H9 (cell line): ENCODE measurements at regions not wholly inside any gene's neighbourhood (a gene's known extent, or its start where the extent isn't known, plus 50 kb on each side); places are given as distances from the start of the nearest gene placed in this dataset.

Experiments
- DNase-seq: peaks from one replicate; pipeline ENCODE4 v3.0.0-alpha.2; 2017
- H2AFZ ChIP-seq: one replicate; pipeline ENCODE4 v1.6.1; 2013; ENCODE audit warnings: mild to moderate bottlenecking, low read length, control low read depth, moderate library complexity
- H2AK5ac ChIP-seq: 2 replicates; pipeline ENCODE4 v1.6.1; 2013; ENCODE audit warnings: low read length, control low read depth, mixed read lengths; ENCODE audit not compliant: insufficient read length
- H2BK120ac ChIP-seq: one replicate; pipeline ENCODE4 v1.6.1; 2013; ENCODE audit warnings: low read depth, mild to moderate bottlenecking, low read length, control low read depth, inconsistent platforms; ENCODE audit not compliant: poor library complexity, severe bottlenecking
- H2BK12ac ChIP-seq: 2 replicates; pipeline ENCODE4 v1.6.1; 2013; ENCODE audit warnings: low read length, control low read depth, mixed read lengths, low read depth; ENCODE audit not compliant: insufficient read length
- H2BK15ac ChIP-seq: 2 replicates; pipeline ENCODE4 v1.6.1; 2013; ENCODE audit warnings: low read depth, low read length, control low read depth
- H2BK20ac ChIP-seq: one replicate; pipeline ENCODE4 v1.6.1; 2013; ENCODE audit warnings: low read depth, mild to moderate bottlenecking, low read length, control low read depth, inconsistent platforms; ENCODE audit not compliant: poor library complexity, severe bottlenecking
- H2BK5ac ChIP-seq: 2 replicates; pipeline ENCODE4 v1.6.1; 2013; ENCODE audit warnings: low read length, control low read depth, mixed read lengths; ENCODE audit not compliant: insufficient read length
- H3K14ac ChIP-seq: 2 replicates; pipeline ENCODE4 v1.6.1; 2013; ENCODE audit warnings: low read length, control low read depth; ENCODE audit not compliant: insufficient read depth
- H3K18ac ChIP-seq: 2 replicates; pipeline ENCODE4 v1.6.1; 2013; ENCODE audit warnings: low read depth, mild to moderate bottlenecking, mixed read lengths, low read length, control low read depth; ENCODE audit not compliant: insufficient read length
- H3K23ac ChIP-seq: 2 replicates; pipeline ENCODE4 v1.6.1; 2013; ENCODE audit warnings: low read length, control low read depth, mixed read lengths, low read depth; ENCODE audit not compliant: insufficient read length
- H3K23me2 ChIP-seq: 2 replicates; pipeline ENCODE4 v1.6.1; 2013; ENCODE audit warnings: low read depth, mild to moderate bottlenecking, mixed read lengths, low read length, control low read depth; ENCODE audit not compliant: insufficient read length, poor library complexity, severe bottlenecking
- H3K27ac ChIP-seq: 2 replicates; pipeline ENCODE4 v1.5.1; 2013; ENCODE audit warnings: low read length, control low read depth, mixed read lengths, low read depth; ENCODE audit not compliant: insufficient read length
- H3K27me3 ChIP-seq: 2 replicates; pipeline ENCODE4 v1.6.1; 2013; ENCODE audit warnings: low read length, control low read depth, inconsistent platforms; ENCODE audit not compliant: insufficient read depth
- H3K4ac ChIP-seq: 2 replicates; pipeline ENCODE4 v1.6.1; 2013; ENCODE audit warnings: low read depth, mild to moderate bottlenecking, control low read depth, inconsistent platforms, low read length, moderate library complexity
- H3K4me1 ChIP-seq: 2 replicates; pipeline ENCODE4 v1.6.1; 2013; ENCODE audit warnings: low read length, control low read depth, inconsistent platforms; ENCODE audit not compliant: insufficient read depth
- H3K4me2 ChIP-seq: 2 replicates; pipeline ENCODE4 v1.6.1; 2013; ENCODE audit warnings: low read length, control low read depth, mixed read lengths; ENCODE audit not compliant: insufficient read length, insufficient read depth
- H3K56ac ChIP-seq: 2 replicates; pipeline ENCODE4 v1.6.1; 2013; ENCODE audit warnings: low read depth, mild to moderate bottlenecking, mixed read lengths, low read length, control low read depth; ENCODE audit not compliant: insufficient read length
- H3K79me1 ChIP-seq: 2 replicates; pipeline ENCODE4 v1.6.1; 2013; ENCODE audit warnings: low read depth, mild to moderate bottlenecking, moderate library complexity, low read length, control low read depth, inconsistent platforms; ENCODE audit not compliant: insufficient read depth, poor library complexity, severe bottlenecking
- H3K79me2 ChIP-seq: 2 replicates; pipeline ENCODE4 v1.6.1; 2013; ENCODE audit warnings: low read length, control low read depth, inconsistent platforms; ENCODE audit not compliant: insufficient read depth
- H3K9ac ChIP-seq: 2 replicates; pipeline ENCODE4 v1.6.1; 2013; ENCODE audit warnings: low read length, control low read depth, mixed read lengths; ENCODE audit not compliant: insufficient read length; ENCODE audit errors: extremely low read depth
- H3K9me3 ChIP-seq: one replicate; pipeline ENCODE4 v1.6.1; 2013; ENCODE audit warnings: low read depth, low read length, inconsistent platforms; ENCODE audit not compliant: control insufficient read depth
- H3T11ph ChIP-seq: one replicate; pipeline ENCODE4 v1.6.1; 2013; ENCODE audit warnings: mild to moderate bottlenecking, low read length, control low read depth, inconsistent platforms
- H4K20me1 ChIP-seq: one replicate; pipeline ENCODE4 v1.6.1; 2013; ENCODE audit not compliant: control insufficient read depth, insufficient read length, insufficient read depth
- H4K5ac ChIP-seq: 2 replicates; pipeline ENCODE4 v1.6.1; 2013; ENCODE audit warnings: low read depth, mild to moderate bottlenecking, mixed read lengths, low read length, control low read depth; ENCODE audit not compliant: insufficient read length
- H4K8ac ChIP-seq: replicated peaks from 2 replicates; pipeline ENCODE4 v1.6.1; 2013; ENCODE audit warnings: low read length, control low read depth, mixed read lengths, low read depth; ENCODE audit not compliant: insufficient read length
- H4K91ac ChIP-seq: 2 replicates; pipeline ENCODE4 v1.6.1; 2013; ENCODE audit warnings: low read depth, mild to moderate bottlenecking, moderate library complexity, mixed read lengths, low read length, control low read depth; ENCODE audit not compliant: insufficient read length
- H3K27ac Mint-ChIP-seq, 3 experiments: 2 replicates in 2 of 3; 3 replicates in 1 of 3; pipeline ENCODE4 v1.8.0; 2020 to 2021; ENCODE audit warnings: mixed read lengths in 3 of 3, mild to moderate bottlenecking in 1 of 3, moderate library complexity in 1 of 3
- H3K27me3 Mint-ChIP-seq: 2 replicates; pipeline ENCODE4 v1.8.0; 2021; ENCODE audit warnings: low read depth, mild to moderate bottlenecking, moderate library complexity, mixed read lengths
- H3K36me3 Mint-ChIP-seq, 3 experiments: 2 replicates in 2 of 3; 3 replicates in 1 of 3; pipeline ENCODE4 v1.8.0; 2020 to 2021; ENCODE audit warnings: low read depth in 3 of 3, mixed read lengths in 3 of 3; ENCODE audit not compliant: insufficient read depth in 1 of 3
- H3K4me1 Mint-ChIP-seq, 2 experiments: 2 replicates each; pipeline ENCODE4 v1.8.0; 2020; ENCODE audit warnings: mixed read lengths in 2 of 2
- H3K4me3 Mint-ChIP-seq, 2 experiments: 2 replicates in 1 of 2; 3 replicates in 1 of 2; pipeline ENCODE4 v1.8.0; 2020 to 2021; ENCODE audit warnings: mild to moderate bottlenecking in 2 of 2, mixed read lengths in 2 of 2, moderate library complexity in 1 of 2
- H3K9me3 Mint-ChIP-seq, 2 experiments: 2 replicates in 1 of 2; 3 replicates in 1 of 2; pipeline ENCODE4 v1.8.0; 2020; ENCODE audit warnings: mild to moderate bottlenecking in 2 of 2, mixed read lengths in 2 of 2, moderate library complexity in 1 of 2
- WGBS: extraction: QIAGEN DNeasy Blood & Tissue Kit; methylation state at CpG from one replicate; pipeline ENCODE4 v1.1.7; 2013; ENCODE audit warnings: missing lambda C conversion rate, low lambda C conversion rate, mixed read lengths; ENCODE audit not compliant: insufficient read length; ENCODE audit errors: extremely low coverage; 5-methylcytosine and 5-hydroxymethylcytosine counted together
- TF ChIP-seq, protein P1 (sequence below): fragments of 200-600 bp; sonication (generic); conservative IDR thresholded peaks from 3 replicates; pipeline ENCODE4 v1.8.0; 2021; ENCODE audit warnings: antibody characterized with exemption, mild to moderate bottlenecking

DNA sequence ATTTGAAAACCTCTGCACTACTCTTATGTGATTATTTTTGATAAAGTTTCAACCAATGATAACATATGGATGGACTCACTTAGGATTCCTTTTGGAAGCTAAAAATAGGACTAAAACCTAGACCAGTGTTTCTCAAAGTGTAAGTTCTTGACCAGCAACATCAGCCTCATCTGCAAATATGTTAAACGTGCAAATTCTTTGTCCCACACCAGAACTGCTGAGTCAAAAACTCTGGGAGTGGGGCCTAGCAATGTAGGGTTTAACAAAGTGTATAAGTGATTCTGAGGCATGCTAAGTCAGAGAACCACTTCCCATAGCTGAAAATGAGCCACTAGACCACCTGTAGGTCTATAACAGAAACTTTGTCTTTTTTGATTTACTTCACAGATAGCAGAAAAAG is 1247.2 kb upstream of the PIK3C3 start:
- no peaks in the 10 kb centered on the region for H4K20me1 ChIP-seq
- H3K23me2 ChIP-seq, result no peaks in the 10 kb centered on the region
- no peak overlapping the region for H2BK5ac ChIP-seq
- H3K79me1 ChIP-seq, result no peaks in the 10 kb centered on the region
- H3K4ac ChIP-seq, result no peak overlapping the region
- Mint-ChIP-seq H3K4me3 (no peak overlapping the region), H3K27me3 (no peaks in the 10 kb centered on the region), H3K4me1 (peaks cover 6% of the 10 kb centered on the region in 2 experiments), H3K36me3 (no peaks in the 10 kb centered on the region), H3K27ac (no peak overlapping the region), H3K9me3 (no peaks in the 10 kb centered on the region)
- H3K56ac ChIP-seq, result no peak overlapping the region
- no peak overlapping the region for H3K23ac ChIP-seq
- H3K18ac ChIP-seq, result no peak overlapping the region
- no peak for DNase-seq
- H3K9me3 ChIP-seq, result no peaks in the 10 kb centered on the region
- H2BK120ac ChIP-seq, result no peak overlapping the region
- no peak overlapping the region for H4K91ac ChIP-seq
- H3K9ac ChIP-seq, result no peak overlapping the region
- no peaks in the 10 kb centered on the region; the same call in 1 of the 2 replicates for H3K4me1 ChIP-seq
- H3K4me2 ChIP-seq, result no peak overlapping the region
- no peak overlapping the region for H2BK15ac ChIP-seq
- no peaks in the 10 kb centered on the region for H3K79me2 ChIP-seq
- no peak overlapping the region for H2AFZ ChIP-seq
- no peak overlapping the region for H4K8ac ChIP-seq
- H2AK5ac ChIP-seq, result no peak overlapping the region
- TF ChIP-seq, protein P1, sequence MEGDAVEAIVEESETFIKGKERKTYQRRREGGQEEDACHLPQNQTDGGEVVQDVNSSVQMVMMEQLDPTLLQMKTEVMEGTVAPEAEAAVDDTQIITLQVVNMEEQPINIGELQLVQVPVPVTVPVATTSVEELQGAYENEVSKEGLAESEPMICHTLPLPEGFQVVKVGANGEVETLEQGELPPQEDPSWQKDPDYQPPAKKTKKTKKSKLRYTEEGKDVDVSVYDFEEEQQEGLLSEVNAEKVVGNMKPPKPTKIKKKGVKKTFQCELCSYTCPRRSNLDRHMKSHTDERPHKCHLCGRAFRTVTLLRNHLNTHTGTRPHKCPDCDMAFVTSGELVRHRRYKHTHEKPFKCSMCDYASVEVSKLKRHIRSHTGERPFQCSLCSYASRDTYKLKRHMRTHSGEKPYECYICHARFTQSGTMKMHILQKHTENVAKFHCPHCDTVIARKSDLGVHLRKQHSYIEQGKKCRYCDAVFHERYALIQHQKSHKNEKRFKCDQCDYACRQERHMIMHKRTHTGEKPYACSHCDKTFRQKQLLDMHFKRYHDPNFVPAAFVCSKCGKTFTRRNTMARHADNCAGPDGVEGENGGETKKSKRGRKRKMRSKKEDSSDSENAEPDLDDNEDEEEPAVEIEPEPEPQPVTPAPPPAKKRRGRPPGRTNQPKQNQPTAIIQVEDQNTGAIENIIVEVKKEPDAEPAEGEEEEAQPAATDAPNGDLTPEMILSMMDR, result no peak
- no peaks in the 10 kb centered on the region for H3K27me3 ChIP-seq
- WGBS, result no CpG with 5 or more reads among the region's 1 CpG
- no peak overlapping the region for H4K5ac ChIP-seq
- no peak overlapping the region for H2BK12ac ChIP-seq
- H3T11ph ChIP-seq, result no peak overlapping the region
- H3K14ac ChIP-seq, result no peak overlapping the region
- H3K27ac ChIP-seq, result no peak overlapping the region
- no peak overlapping the region for H2BK20ac ChIP-seq
